SK-N-MC (cell line): ENCODE measurements at regions not wholly inside any gene's neighbourhood (a gene's known extent, or its start where the extent isn't known, plus 50 kb on each side); places are given as distances from the start of the nearest gene placed in this dataset.
"Not testable (repeated sequence)": the region's sequence is repeated elsewhere in the genome, so short reads cannot be mapped to it uniquely, and the experiment has no call there.

Experiments used
- DNase-seq: peaks from one replicate; pipeline ENCODE4 v3.0.0-alpha.2; 2011; ENCODE audit warnings: low read depth, low spot score
- H3K27ac ChIP-seq: fragments of 200-600 bp; sonication (generic); 2 replicates; pipeline ENCODE4 v1.5.1; 2016; ENCODE audit warnings: mixed run types
- H3K36me3 ChIP-seq: fragments of 200-600 bp; sonication (generic); 2 replicates; pipeline ENCODE4 v1.6.1; 2017; ENCODE audit warnings: antibody characterized with exemption, low read length, mixed read lengths; ENCODE audit not compliant: insufficient read depth
- H3K4me3 ChIP-seq: fragments of 200-600 bp; sonication (generic); 2 replicates; pipeline ENCODE4 v1.5.1; 2016
- H3K9ac ChIP-seq: fragments of 200-600 bp; sonication (generic); 2 replicates; pipeline ENCODE4 v1.8.0; 2017; ENCODE audit warnings: mixed run types, mixed read lengths; ENCODE audit not compliant: insufficient read length
- H3K9me3 ChIP-seq: fragments of 200-600 bp; sonication (generic); 2 replicates; pipeline ENCODE4 v1.6.1; 2017; ENCODE audit warnings: low read depth, mild to moderate bottlenecking, antibody characterized with exemption, low read length, moderate library complexity, mixed read lengths
- EZH2 ChIP-seq: fragments of 200-600 bp; sonication (generic); IDR thresholded peaks from one replicate; pipeline ENCODE4 v1.6.1; 2017; ENCODE audit warnings: antibody characterized with exemption
- FOXP2 ChIP-seq: optimal IDR thresholded peaks from 2 replicates; pipeline ENCODE3; 2011; ENCODE audit warnings: mild to moderate bottlenecking, moderate library complexity; ENCODE audit not compliant: insufficient read depth; ENCODE audit errors: extremely low read length, control extremely low read depth
- POLR2AphosphoS5 ChIP-seq: IDR thresholded peaks from 2 replicates; pipeline ENCODE4 v1.6.1; 2012; ENCODE audit warnings: mild to moderate bottlenecking, low read depth, low read length, borderline replicate concordance

GRCh38 chr13:112219740-112220139, 152.8 kb downstream of the SOX1 start:
- no peak for TF ChIP-seq FOXP2
- TF ChIP-seq POLR2AphosphoS5 = no peak
- no peak for TF ChIP-seq EZH2
- no peak for DNase-seq
- Histone ChIP-seq H3K9me3 (no peaks in the 10 kb centered on the region), H3K27ac (no peak overlapping the region), H3K36me3 (no peaks in the 10 kb centered on the region), H3K9ac (no peak overlapping the region), H3K4me3 (no peak overlapping the region)

- H3K4me3 ChIP-seq = no peak overlapping the region
- no peak for DNase-seq
- no peaks in the 10 kb centered on the region for H3K36me3 ChIP-seq
- no peak overlapping the region for H3K27ac ChIP-seq
- no peak for TF ChIP-seq POLR2AphosphoS5
- H3K9ac ChIP-seq = no peak overlapping the region
- H3K9me3 ChIP-seq = no peaks in the 10 kb centered on the region
Measured at GRCh38 chr13:112220296-112220875, 153.4 kb downstream of the SOX1 start.

DNA sequence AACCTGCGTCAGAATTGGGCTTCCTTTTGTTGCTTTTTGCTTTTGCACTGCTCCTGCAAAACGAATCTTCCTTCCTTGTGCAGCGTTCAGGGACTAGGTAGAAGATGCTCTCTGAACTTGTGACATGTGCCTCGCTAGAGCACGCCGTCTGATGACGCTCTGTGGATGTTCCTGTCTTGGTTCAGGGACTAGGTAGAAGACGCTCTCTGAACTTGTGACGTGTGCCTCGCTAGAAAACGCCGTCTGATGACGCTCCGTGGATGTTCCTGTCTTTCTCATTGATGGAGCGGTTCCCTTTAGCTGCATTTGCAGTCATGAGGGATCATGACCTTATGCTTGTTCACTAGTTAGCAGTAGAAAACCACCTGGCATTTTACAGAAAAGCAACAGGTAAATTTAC, 154.0 kb downstream of the SOX1 start:
- Histone ChIP-seq H3K36me3 (no peaks in the 10 kb centered on the region), H3K9me3 (no peaks in the 10 kb centered on the region), H3K9ac (no peak overlapping the region), H3K4me3 (no peak overlapping the region), H3K27ac (no peak overlapping the region)
- TF ChIP-seq EZH2 (no peak), FOXP2 (no peak), POLR2AphosphoS5 (no peak)
- no peak for DNase-seq

DNA sequence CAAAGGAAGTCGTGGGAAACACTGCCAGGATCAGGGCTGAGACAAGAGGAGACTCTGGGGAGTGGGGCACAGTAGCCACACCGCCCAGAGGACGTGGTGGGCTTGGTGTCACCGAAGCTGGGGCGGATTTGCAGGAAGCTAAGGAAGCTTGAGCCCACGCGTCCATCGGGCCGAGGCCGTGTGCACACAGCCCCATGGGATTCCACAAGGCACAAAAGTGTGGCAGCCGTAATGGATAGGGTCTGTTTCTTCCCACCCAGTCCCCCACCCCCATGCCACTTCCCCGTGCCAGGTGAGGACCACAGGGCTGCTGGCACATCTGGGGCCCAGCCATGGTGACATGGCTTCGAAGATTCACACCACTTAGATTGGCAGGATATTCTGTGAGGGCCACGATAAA, 153.2 kb upstream of the SPACA7 start:
- Histone ChIP-seq H3K4me3 (no peak overlapping the region), H3K27ac (no peak overlapping the region), H3K9ac (no peak overlapping the region), H3K9me3 (no peaks in the 10 kb centered on the region), H3K36me3 (no peaks in the 10 kb centered on the region)
- no peak for DNase-seq
- no peak for TF ChIP-seq POLR2AphosphoS5
- TF ChIP-seq FOXP2 = no peak
- TF ChIP-seq EZH2 = no peak

DNA sequence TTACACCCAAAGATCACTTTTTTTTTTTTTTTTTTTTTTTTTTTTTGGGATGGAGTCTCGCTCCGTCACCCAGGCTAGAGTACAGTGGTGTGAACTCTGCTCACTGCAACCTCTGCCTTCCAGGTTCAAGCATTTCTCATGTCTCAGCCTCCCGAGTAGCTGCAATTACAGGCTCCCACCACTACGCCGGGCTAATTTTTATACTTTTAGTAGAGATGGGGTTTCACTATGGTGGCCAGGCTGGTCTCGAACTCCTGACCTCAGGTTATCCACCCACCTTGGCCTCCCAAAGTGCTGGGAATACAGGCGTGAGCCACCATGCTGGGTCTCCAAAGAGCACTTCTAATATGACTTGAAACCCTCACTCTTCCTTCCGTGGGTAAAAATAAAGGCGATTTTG, 152.2 kb upstream of the SPACA7 start:
- not testable (repeated sequence) for H3K4me3 ChIP-seq, H3K9ac ChIP-seq, H3K9me3 ChIP-seq, H3K27ac ChIP-seq, DNase-seq, H3K36me3 ChIP-seq

- DNase-seq = no peak
- H3K9ac ChIP-seq = no peak overlapping the region
- H3K27ac ChIP-seq = no peak overlapping the region
- H3K9me3 ChIP-seq = no peaks in the 10 kb centered on the region
- TF ChIP-seq POLR2AphosphoS5 (no peak), EZH2 (no peak), FOXP2 (no peak)
- H3K36me3 ChIP-seq = no peaks in the 10 kb centered on the region
- no peak overlapping the region for H3K4me3 ChIP-seq
Measured at GRCh38 chr13:112225429-112226090, 150.6 kb upstream of the SPACA7 start.

DNA sequence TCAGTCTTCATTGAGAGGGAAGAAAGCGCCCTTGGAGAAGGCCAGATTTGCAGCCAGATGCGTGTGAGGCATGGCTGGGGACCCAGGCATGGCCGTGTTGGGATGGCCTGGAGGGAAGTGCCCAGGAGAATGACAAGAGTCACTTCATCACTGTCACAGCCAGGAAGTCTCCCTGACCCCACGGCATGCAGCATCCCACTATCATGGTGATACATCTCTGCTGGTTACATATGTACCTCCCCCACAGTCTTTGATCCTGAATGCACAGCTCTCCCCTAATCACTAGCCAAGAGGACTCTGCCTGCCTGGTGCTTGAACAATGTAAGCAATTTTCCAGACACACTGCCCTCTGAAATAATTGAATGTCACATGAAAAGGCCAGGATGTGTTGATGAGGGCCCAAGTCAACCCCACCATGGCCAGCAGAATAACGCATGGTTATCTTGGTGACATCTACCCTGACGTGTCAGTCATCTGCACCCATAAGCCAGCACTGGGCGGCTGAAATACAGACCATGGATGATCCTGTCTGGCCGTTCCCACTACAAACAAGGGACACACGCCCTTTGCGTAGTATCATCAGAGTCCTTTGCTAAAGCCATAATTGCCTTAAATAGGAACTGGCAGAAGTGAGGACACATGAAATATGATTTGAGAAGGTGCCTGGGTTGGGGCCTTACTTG, 149.7 kb upstream of the SPACA7 start:
- H3K27ac ChIP-seq = no peak overlapping the region
- no peak for DNase-seq
- no peak overlapping the region for H3K9ac ChIP-seq
- no peaks in the 10 kb centered on the region for H3K9me3 ChIP-seq
- H3K36me3 ChIP-seq = no peaks in the 10 kb centered on the region
- TF ChIP-seq EZH2 (no peak), POLR2AphosphoS5 (no peak), FOXP2 (no peak)
- no peak overlapping the region for H3K4me3 ChIP-seq

GRCh38 chr13:112227031-112227430, 149.1 kb upstream of the SPACA7 start:
- no peaks in the 10 kb centered on the region for H3K9me3 ChIP-seq

DNA sequence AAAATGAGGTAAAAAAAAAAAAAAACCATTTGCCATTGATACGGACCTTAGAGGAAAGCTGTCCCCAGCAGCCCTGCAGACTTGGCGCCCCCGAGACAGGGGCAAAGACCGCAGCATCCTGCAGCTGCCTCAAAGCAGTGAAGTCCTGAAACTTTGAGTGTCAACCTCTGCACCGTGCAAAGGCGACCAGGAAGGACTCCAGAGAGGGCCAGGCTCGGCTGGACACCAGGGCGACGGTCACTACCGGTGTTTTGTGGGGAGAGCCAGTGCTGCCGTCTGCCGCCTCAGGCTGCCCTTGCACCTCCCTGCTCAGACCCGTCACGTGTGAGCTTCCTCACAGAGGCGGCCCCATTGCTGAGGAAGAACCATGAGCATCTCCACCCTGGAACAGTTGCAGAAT, 146.7 kb upstream of the SPACA7 start:
- no peak for DNase-seq
- no peak for TF ChIP-seq EZH2
- TF ChIP-seq FOXP2 = no peak
- TF ChIP-seq POLR2AphosphoS5 = no peak
- H3K4me3 ChIP-seq = no peak overlapping the region
- no peak overlapping the region for H3K9ac ChIP-seq
- no peak overlapping the region for H3K27ac ChIP-seq
- no peaks in the 10 kb centered on the region for H3K36me3 ChIP-seq
- no peaks in the 10 kb centered on the region for H3K9me3 ChIP-seq

More at GRCh38 chr13:112227031-112227430, 149.1 kb upstream of the SPACA7 start:
- no peak overlapping the region for H3K4me3 ChIP-seq
- DNase-seq = no peak
- H3K9ac ChIP-seq = no peak overlapping the region
- H3K36me3 ChIP-seq = no peaks in the 10 kb centered on the region
- TF ChIP-seq EZH2 = no peak
- no peak for TF ChIP-seq POLR2AphosphoS5
- no peak overlapping the region for H3K27ac ChIP-seq
